Retinal pigment epithelial cell (primary cell): ENCODE measurements at regions not wholly inside any gene's neighbourhood (a gene's known extent, or its start where the extent isn't known, plus 50 kb on each side); places are given as distances from the start of the nearest gene placed in this dataset.

ENCODE experiments used
- DNase-seq: peaks from one replicate; pipeline ENCODE4 v3.0.0-alpha.2; 2010; ENCODE audit warnings: low read depth
- H3K4me3 ChIP-seq: 2 replicates; pipeline ENCODE4 v1.5.1; 2011; ENCODE audit warnings: mild to moderate bottlenecking, low read length, control low read depth, moderate library complexity
- CTCF ChIP-seq: conservative IDR thresholded peaks from 2 replicates; pipeline ENCODE4 v1.5.1; 2011; ENCODE audit warnings: low read depth, low read length, control low read depth, inconsistent platforms

DNA sequence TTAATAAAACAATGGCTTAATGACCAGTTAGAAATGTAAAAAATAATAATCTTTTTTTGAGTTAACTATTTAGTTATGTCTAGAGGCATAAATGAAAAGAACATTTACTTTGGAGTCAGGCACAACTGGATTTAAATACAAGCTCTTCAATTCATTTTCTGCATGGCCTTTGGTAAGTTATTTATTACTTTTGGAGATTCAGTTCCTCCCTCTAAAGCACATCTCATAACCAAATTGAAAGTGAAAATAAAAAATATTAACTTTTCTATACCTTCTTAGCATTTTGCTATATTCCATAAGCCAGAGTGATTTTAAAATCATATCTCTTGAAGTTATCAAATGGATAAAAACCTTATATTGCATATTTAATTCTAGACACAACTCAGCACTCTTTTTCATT is 434.9 kb upstream of the SMARCA2 start:
- DNase-seq, result no peak
- no peak for TF ChIP-seq CTCF

GRCh38 chr9:1581926-1582325 is 433.2 kb upstream of the SMARCA2 start:
- no peak for TF ChIP-seq CTCF
- no peak for DNase-seq

More for the DNA sequence above, 434.9 kb upstream of the SMARCA2 start:
- H3K4me3 ChIP-seq, result no peak overlapping the region

DNA sequence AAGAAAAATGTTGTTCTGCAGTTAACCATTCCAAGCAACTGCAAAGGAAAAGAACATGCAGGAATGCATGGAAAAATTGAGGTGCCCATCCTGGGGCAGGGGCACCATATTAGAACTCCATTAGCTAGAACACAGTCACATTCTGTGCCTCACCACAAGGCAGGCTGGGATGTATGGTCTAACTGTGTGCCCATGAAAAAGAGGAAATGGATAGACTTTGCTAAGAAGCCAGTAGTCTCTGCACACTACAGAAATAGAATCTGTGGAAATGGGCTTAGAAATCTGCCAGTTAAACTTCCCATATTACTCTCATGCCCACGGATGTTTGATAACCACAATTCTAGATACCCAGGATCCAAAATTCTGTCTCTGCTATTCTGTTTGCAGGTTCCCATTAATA is 423.8 kb upstream of the SMARCA2 start:
- no peak for DNase-seq
- H3K4me3 ChIP-seq, result no peak overlapping the region
- TF ChIP-seq CTCF, result no peak

More at GRCh38 chr9:1581926-1582325, 433.2 kb upstream of the SMARCA2 start:
- no peak overlapping the region for H3K4me3 ChIP-seq

DNA sequence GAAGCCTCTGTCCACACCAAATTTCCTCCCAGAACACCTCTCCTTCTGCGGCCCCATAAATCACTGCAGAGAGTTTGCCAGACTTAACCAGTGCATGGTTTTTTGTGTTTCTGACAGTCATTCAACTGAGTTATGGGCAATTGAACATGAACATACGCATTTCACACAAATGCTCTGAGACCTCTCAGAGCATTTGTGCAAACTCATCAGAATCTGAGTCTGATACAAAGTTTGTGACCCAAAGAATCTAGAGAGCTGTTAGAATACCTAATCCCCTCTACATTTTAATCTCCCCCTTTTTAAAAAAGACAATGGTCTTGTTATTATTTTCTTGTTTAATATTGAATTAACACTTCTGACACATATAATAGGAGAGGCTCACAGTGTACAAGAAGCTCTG is 416.9 kb upstream of the SMARCA2 start:
- TF ChIP-seq CTCF, result no peak
- H3K4me3 ChIP-seq, result no peak overlapping the region
- no peak for DNase-seq

GRCh38 chr9:1599961-1600360 is 415.2 kb upstream of the SMARCA2 start:
- H3K4me3 ChIP-seq, result no peak overlapping the region
- DNase-seq, result no peak
- no peak for TF ChIP-seq CTCF

DNA sequence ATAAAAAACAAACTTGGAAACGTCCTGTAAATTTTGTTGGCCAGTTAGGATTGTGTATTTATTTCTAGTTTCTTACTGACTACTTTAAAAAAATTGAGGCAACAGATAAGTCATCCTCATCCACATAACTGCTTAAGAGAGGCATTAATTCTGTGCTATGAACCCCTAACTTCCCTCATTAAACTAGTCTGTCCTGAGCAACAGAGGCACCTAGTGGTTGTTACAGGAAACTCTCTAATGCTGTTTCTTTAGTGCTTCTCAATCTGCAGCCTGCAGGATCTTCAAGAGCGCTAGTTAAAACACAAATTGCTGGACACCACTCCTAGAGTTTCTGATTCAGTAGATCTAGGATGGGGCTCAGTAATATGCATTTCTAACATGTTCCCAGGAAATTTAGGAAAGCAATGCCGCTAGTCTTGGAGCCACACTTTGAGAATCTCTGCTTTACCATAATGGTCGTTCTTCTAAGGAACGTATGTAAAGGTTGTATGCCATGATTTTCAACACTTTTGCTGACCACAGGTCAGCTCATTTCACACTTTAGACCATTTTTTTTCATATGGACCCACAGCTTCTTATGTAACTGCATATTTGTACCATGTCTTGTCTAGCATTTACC is 410.1 kb upstream of the SMARCA2 start:
- no peak overlapping the region for H3K4me3 ChIP-seq
- no peak for DNase-seq
- TF ChIP-seq CTCF, result peak; percentile 47

DNA sequence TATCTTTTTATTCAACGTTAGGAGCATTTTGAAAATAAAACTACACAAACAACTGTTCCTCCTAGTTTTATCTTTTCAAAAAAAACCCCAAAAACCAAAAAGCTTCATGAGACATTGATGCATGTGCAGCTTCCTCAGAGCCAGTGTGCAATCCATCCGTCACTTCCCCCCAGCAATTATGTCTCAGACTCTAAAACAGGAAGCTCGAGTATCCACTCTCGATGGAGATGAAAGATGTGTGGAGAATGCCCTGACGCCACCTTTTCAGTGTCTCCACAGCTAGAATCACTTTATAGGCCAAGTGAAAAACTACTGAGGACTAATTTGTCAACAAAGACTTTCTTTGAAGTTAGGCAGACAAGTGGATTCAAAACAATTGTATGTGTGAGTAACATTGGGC is 408.9 kb upstream of the SMARCA2 start:
- no peak for TF ChIP-seq CTCF
- no peak for DNase-seq
- no peak overlapping the region for H3K4me3 ChIP-seq
